ENCODE measurements at regions not wholly inside any gene's neighbourhood (a gene's known extent, or its start where the extent isn't known, plus 50 kb on each side); places are given as distances from the start of the nearest gene placed in this dataset.

DNA sequence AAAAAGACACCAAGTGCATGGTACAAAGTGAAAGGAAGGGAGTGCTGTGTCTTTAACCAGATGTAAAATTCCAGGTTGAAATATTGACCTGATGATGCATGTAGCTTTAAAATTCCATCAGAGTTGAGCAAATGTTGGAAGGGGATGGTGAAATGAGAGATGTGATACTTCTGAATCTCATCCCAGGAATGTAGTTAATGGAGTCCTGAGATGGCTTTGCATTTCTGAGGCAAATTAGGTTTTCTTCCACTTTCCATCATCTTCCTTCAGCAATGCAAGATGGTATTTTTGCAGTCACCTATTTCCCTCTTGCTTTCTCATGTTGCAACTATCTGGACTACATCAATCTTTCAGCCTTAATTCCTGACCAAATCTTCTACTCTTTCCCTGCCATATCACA, 194.1 kb upstream of the MIR17HG start:
- no peak for TF ChIP-seq EZH2 (IDR thresholded peaks at IDR 0.05; ENCODE audit: borderline replicate concordance, low read depth, low read length, poor library complexity, severe bottlenecking)
- TF ChIP-seq, protein P1, sequence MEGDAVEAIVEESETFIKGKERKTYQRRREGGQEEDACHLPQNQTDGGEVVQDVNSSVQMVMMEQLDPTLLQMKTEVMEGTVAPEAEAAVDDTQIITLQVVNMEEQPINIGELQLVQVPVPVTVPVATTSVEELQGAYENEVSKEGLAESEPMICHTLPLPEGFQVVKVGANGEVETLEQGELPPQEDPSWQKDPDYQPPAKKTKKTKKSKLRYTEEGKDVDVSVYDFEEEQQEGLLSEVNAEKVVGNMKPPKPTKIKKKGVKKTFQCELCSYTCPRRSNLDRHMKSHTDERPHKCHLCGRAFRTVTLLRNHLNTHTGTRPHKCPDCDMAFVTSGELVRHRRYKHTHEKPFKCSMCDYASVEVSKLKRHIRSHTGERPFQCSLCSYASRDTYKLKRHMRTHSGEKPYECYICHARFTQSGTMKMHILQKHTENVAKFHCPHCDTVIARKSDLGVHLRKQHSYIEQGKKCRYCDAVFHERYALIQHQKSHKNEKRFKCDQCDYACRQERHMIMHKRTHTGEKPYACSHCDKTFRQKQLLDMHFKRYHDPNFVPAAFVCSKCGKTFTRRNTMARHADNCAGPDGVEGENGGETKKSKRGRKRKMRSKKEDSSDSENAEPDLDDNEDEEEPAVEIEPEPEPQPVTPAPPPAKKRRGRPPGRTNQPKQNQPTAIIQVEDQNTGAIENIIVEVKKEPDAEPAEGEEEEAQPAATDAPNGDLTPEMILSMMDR (conservative IDR thresholded peaks at IDR 0.05; ENCODE audit: low read depth, low read length): no peak
- no peaks in the 10 kb centered on the region for H3K4me1 ChIP-seq (ENCODE audit: insufficient read depth, low read length, poor library complexity, severe bottlenecking)
- no peaks in the 10 kb centered on the region for H3K9me3 ChIP-seq (ENCODE audit: low read depth, low read length, poor library complexity, severe bottlenecking)
- ChIA-PET POLR2A (ENCODE audit: low non-redundant PET) (no interaction called here), CTCF (no interaction called here)
- H3K27ac ChIP-seq (ENCODE audit: low read depth, low read length, poor library complexity, severe bottlenecking): no peak overlapping the region
- intact Hi-C loops (cut with micrococcal nuclease; ENCODE audit: unreplicated experiment): no loop called here
- DNase-seq (ENCODE audit: low spot score): no peak
- no peak overlapping the region for H3K4me3 ChIP-seq (ENCODE audit: low read depth, low read length, poor library complexity, severe bottlenecking)
- no TSS peak for BruUV-seq (replicated peaks)
- H3K36me3 ChIP-seq (ENCODE audit: insufficient read depth, low read length, poor library complexity, severe bottlenecking): no peaks in the 10 kb centered on the region
- H3K27me3 ChIP-seq (replicated peaks; ENCODE audit: insufficient read depth, low read depth, low read length, poor library complexity): peaks cover 82% of the 10 kb centered on the region

DNA sequence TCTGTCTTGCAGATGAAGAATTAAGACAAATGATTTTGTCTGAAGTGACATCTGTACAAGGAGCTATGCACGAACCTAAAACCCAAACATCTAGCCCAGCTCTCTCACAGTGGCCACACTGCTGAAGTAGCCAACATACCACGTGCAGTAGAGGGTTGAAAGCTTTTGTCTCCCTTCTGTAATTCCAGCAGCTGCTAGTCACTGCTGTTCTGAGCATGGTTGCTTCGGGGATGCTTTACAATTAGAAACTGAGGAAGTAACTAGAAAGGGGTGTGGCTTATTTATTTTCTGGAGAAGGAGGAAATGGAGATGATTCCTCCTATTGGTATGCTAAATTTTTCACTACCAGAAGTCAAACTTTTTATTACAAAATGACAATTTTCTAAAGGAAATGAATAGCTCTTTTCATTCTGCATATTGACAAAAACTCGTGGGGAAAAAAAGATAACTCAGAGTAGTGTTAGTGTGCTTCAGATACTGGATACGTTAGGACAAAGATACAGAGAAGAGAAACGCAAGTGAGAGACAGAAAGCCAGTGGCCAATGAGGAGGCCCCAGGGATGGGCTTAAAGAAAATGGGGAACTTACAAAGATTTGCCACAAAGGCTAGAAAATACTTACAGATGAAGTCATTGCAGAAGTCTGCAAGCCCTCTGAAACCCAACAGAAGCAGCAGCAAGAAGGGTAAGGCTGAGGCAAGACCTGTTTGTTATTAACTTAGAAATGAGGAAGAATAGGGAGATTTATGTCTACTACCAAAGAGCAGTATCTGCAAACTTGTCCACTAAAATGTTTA, 192.7 kb upstream of the MIR17HG start:
- ChIA-PET CTCF (interaction anchor here (0.6 kb wide), 1 partner anchor 19 kb away, joined by 3 read pairs; no protein-coding TSS in a partner anchor), POLR2A (ENCODE audit: low non-redundant PET) (no interaction called here)
- intact Hi-C loops (cut with micrococcal nuclease; ENCODE audit: unreplicated experiment): no loop called here

DNA sequence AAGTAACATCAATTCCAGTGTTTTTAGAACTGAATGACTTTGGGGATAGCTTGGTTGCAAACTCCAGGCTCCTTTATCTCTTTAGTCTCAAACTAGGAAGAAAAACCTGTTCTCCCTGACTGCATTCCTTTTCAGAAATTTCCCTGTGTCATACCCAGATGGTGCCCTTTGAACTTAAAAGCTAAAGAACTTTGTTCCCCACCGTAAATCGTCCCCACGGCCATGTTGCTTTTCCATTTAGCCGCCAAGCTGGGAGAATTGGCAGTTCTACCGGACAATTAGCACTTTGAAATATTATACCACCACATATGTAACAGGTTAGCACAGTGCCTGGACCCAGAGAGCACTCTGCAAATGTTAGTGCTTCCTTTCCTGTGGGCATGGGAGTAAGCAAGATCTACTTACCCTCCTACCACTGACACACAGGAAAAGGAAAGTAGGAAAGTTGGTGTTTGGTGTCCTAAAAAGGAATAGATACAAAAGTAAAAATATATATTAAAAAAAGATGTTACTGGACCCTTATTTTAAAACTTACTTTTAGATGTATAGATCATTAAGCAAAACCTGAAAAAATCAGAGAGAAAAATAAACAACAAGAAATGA, 191.9 kb upstream of the MIR17HG start:
- intact Hi-C loops (cut with micrococcal nuclease; ENCODE audit: unreplicated experiment): no loop called here
- no peak for TF ChIP-seq EZH2 (IDR thresholded peaks at IDR 0.05; ENCODE audit: borderline replicate concordance, low read depth, low read length, poor library complexity, severe bottlenecking)
- TF ChIP-seq, protein P1 (conservative IDR thresholded peaks at IDR 0.05; ENCODE audit: low read depth, low read length): no peak
- Histone ChIP-seq H3K4me1 (ENCODE audit: insufficient read depth, low read length, poor library complexity, severe bottlenecking) (no peaks in the 10 kb centered on the region), H3K27ac (ENCODE audit: low read depth, low read length, poor library complexity, severe bottlenecking) (no peak overlapping the region), H3K4me3 (ENCODE audit: low read depth, low read length, poor library complexity, severe bottlenecking) (no peak overlapping the region), H3K27me3 (replicated peaks; ENCODE audit: insufficient read depth, low read depth, low read length, poor library complexity) (peaks cover 99% of the 10 kb centered on the region), H3K9me3 (ENCODE audit: low read depth, low read length, poor library complexity, severe bottlenecking) (no peaks in the 10 kb centered on the region), H3K36me3 (ENCODE audit: insufficient read depth, low read length, poor library complexity, severe bottlenecking) (no peaks in the 10 kb centered on the region)
- POLR2A ChIA-PET (ENCODE audit: low non-redundant PET): no interaction called here
- BruUV-seq (replicated peaks): no TSS peak
- CTCF ChIA-PET: no interaction called here
- no peak for DNase-seq (ENCODE audit: low spot score)

More for the DNA sequence above, 192.7 kb upstream of the MIR17HG start:
- H3K4me3 ChIP-seq (ENCODE audit: low read depth, low read length, poor library complexity, severe bottlenecking): no peak overlapping the region
- no peak for TF ChIP-seq EZH2 (IDR thresholded peaks at IDR 0.05; ENCODE audit: borderline replicate concordance, low read depth, low read length, poor library complexity, severe bottlenecking)
- TF ChIP-seq, protein P1 (conservative IDR thresholded peaks at IDR 0.05; ENCODE audit: low read depth, low read length): no peak
- H3K36me3 ChIP-seq (ENCODE audit: insufficient read depth, low read length, poor library complexity, severe bottlenecking): no peaks in the 10 kb centered on the region
- H3K27me3 ChIP-seq (replicated peaks; ENCODE audit: insufficient read depth, low read depth, low read length, poor library complexity): peaks cover 96% of the 10 kb centered on the region
- no peak overlapping the region for H3K27ac ChIP-seq (ENCODE audit: low read depth, low read length, poor library complexity, severe bottlenecking)
- no peaks in the 10 kb centered on the region for H3K4me1 ChIP-seq (ENCODE audit: insufficient read depth, low read length, poor library complexity, severe bottlenecking)
- DNase-seq (ENCODE audit: low spot score): no peak
- BruUV-seq (replicated peaks): no TSS peak
- no peaks in the 10 kb centered on the region for H3K9me3 ChIP-seq (ENCODE audit: low read depth, low read length, poor library complexity, severe bottlenecking)

Measured in A673 (cell line).